Endothelial cell of umbilical vein (primary cell): ENCODE measurements at regions not wholly inside any gene's neighbourhood (a gene's known extent, or its start where the extent isn't known, plus 50 kb on each side); places are given as distances from the start of the nearest gene placed in this dataset.

Source experiments
- BruUV-seq: library from RNA; stranded (reverse); fragments of 400-500 nt; replicated peaks from 2 replicates; lab custom pipeline; 2021; lab: Mats Ljungman, UMichigan
- CTCF ChIA-PET: fragments of 300-600, 350-600 bp; sonication (Branson Sonifier 250); formaldehyde crosslinking; loops from one replicate; lab custom pipeline; 2021; ENCODE audit warnings: antibody characterized with exemption, inconsistent platforms; lab: Charles Lee
- POLR2A ChIA-PET: fragments of 300-600, 350-600 bp; sonication (Branson Sonifier 250); formaldehyde crosslinking; loops from one replicate; lab custom pipeline; 2021; ENCODE audit warnings: antibody characterized with exemption, inconsistent platforms; lab: Charles Lee
- DNase-seq: peaks from one replicate; pipeline ENCODE4 v3.0.0-alpha.2; 2011; ENCODE audit warnings: low read depth, low spot score
- FAIRE-seq: peaks from 2 replicates; lab custom pipeline; 2011; peaks lifted over from hg19 to GRCh38; lab: Jason Lieb, UNC
- H2AFZ ChIP-seq: 2 replicates; pipeline ENCODE4 v1.6.0; 2012; ENCODE audit warnings: low read depth, low read length, control low read depth, inconsistent platforms
- H3K27ac ChIP-seq: 2 replicates; pipeline ENCODE4 v1.5.1; 2011; ENCODE audit warnings: low read depth, mild to moderate bottlenecking, control low read depth, low read length, moderate library complexity; ENCODE audit not compliant: insufficient read depth
- H3K27me3 ChIP-seq, 2 experiments: 2 replicates each; pipeline versions ENCODE4 v1.6.0 to v1.6.1; 2011; ENCODE audit warnings: low read length in 2 of 2, mixed read lengths in 1 of 2; ENCODE audit not compliant: control insufficient read depth in 2 of 2, insufficient read depth in 2 of 2
- H3K36me3 ChIP-seq, 2 experiments: 2 replicates in 1 of 2; 3 replicates in 1 of 2; pipeline ENCODE4 v1.5.1; 2011; ENCODE audit warnings: low read length in 2 of 2, mild to moderate bottlenecking in 1 of 2, moderate library complexity in 1 of 2; ENCODE audit not compliant: control insufficient read depth in 2 of 2, insufficient read depth in 2 of 2; ENCODE audit errors: extremely low read depth in 1 of 2
- H3K4me1 ChIP-seq: 3 replicates; pipeline ENCODE4 v1.5.1; 2011; ENCODE audit warnings: mild to moderate bottlenecking, low read length; ENCODE audit not compliant: control insufficient read depth, insufficient read depth; ENCODE audit errors: extremely low read depth
- H3K4me2 ChIP-seq: 2 replicates; pipeline ENCODE4 v1.6.1; 2011; ENCODE audit warnings: low read length, control low read depth, mixed read lengths; ENCODE audit not compliant: insufficient read depth
- H3K4me3 ChIP-seq, 3 experiments: fragments of 200-600 bp in 1 of 3; sonication (generic), shearing (Covaris generic) in 1 of 3; replicated peaks in 1 of 3; 2 replicates each; pipeline ENCODE4 v1.5.1; 2011 to 2016; ENCODE audit warnings: control low read depth in 3 of 3, low read length in 3 of 3, mild to moderate bottlenecking in 2 of 3, inconsistent platforms in 1 of 3, low read depth in 1 of 3, moderate library complexity in 1 of 3; ENCODE audit not compliant: insufficient read depth in 1 of 3
- H3K79me2 ChIP-seq: 2 replicates; pipeline ENCODE4 v1.6.0; 2012; ENCODE audit warnings: low read length, inconsistent platforms; ENCODE audit not compliant: control insufficient read depth, insufficient read depth
- H3K9ac ChIP-seq: replicated peaks from 2 replicates; pipeline ENCODE3; 2011; ENCODE audit warnings: low read length, control low read depth; ENCODE audit not compliant: insufficient read depth; ENCODE audit errors: extremely low read depth
- H3K9me1 ChIP-seq: replicated peaks from 3 replicates; pipeline ENCODE4 v1.6.0; 2011; ENCODE audit warnings: mild to moderate bottlenecking, low read length; ENCODE audit not compliant: control insufficient read depth, insufficient read depth; ENCODE audit errors: extremely low read depth
- H3K9me3 ChIP-seq: replicated peaks from 2 replicates; pipeline ENCODE4 v1.5.1; 2012; ENCODE audit warnings: low read length, inconsistent platforms; ENCODE audit not compliant: control insufficient read depth, insufficient read depth
- H4K20me1 ChIP-seq: replicated peaks from 2 replicates; pipeline ENCODE3; 2011; ENCODE audit warnings: mild to moderate bottlenecking, low read length; ENCODE audit not compliant: control insufficient read depth, insufficient read depth; ENCODE audit errors: extremely low read depth
- CTCF ChIP-seq, 2 donors: IDR thresholded peaks; 1 replicate in 1 of 2; 2 replicates in 1 of 2; pipeline ENCODE4 v1.5.1; 2011; ENCODE audit warnings: low read length in 2 of 2, mild to moderate bottlenecking in 2 of 2, moderate library complexity in 2 of 2, control low read depth in 1 of 2, inconsistent platforms in 1 of 2, low read depth in 1 of 2; ENCODE audit not compliant: insufficient read depth in 1 of 2; ENCODE audit errors: extremely low read depth in 1 of 2
- EZH2 ChIP-seq: IDR thresholded peaks from 2 replicates; pipeline ENCODE4 v1.6.1; 2012; ENCODE audit warnings: borderline replicate concordance, low read depth, mild to moderate bottlenecking, moderate library complexity, low read length, inconsistent platforms; ENCODE audit not compliant: severe bottlenecking
- GATA2 ChIP-seq: IDR thresholded peaks from 2 replicates; pipeline ENCODE4 v1.7.0; 2011; ENCODE audit warnings: low read depth, mild to moderate bottlenecking, moderate library complexity, mixed read lengths, low read length; ENCODE audit not compliant: insufficient read length, insufficient read depth
- MYC ChIP-seq: IDR thresholded peaks from one replicate; pipeline ENCODE4 v1.6.1; 2011; ENCODE audit warnings: mild to moderate bottlenecking, low read depth, low read length
- POLR2A ChIP-seq: IDR thresholded peaks from 2 replicates; pipeline ENCODE4 v1.6.1; 2012; ENCODE audit warnings: low read depth, mild to moderate bottlenecking, control low read depth, low read length
- POLR2AphosphoS5 ChIP-seq: IDR thresholded peaks from 2 replicates; pipeline ENCODE4 v1.6.1; 2012; ENCODE audit warnings: low read depth, mild to moderate bottlenecking, control low read depth, low read length, moderate library complexity; ENCODE audit not compliant: insufficient read depth
- dilution Hi-C: fragments of 300-500 bp; cut with MboI; formaldehyde crosslinking; loops from one replicate; pipeline ENCODE4 v1.15.0; 2019; ENCODE audit warnings: low sequenced_read_pairs; ENCODE audit not compliant: extremely low pct_ligation_motif_present
- intact Hi-C: fragments of 100-400 bp; cut with micrococcal nuclease; formaldehyde crosslinking; loops from one replicate; pipeline ENCODE4 v1.10.0; 2022
- TF ChIP-seq, protein P1 (sequence below): IDR thresholded peaks from 2 replicates; pipeline ENCODE4 v1.6.1; 2011; ENCODE audit not compliant: insufficient read depth, insufficient read length

DNA sequence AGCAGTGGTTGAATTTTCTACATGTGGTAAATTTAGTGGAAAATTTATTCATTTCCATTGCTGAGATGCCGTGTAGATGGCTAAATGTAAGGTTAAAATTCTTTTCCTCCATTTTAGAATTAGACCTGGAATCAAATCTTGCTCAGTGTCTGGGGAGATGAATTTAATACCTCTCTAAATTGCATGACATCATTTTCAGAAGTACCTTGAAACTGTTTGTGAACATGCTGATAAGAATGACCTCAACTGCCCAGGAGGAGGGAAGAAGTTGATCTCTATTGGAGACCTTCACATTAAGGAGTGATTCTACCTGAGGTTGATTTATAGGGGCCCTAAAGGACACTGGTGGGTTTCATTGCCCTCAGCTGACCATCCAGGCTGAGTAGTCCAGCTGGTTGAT is 116.7 kb upstream of the EGFLAM start:
- no peaks in the 10 kb centered on the region for H3K9me1 ChIP-seq
- H3K79me2 ChIP-seq = no peaks in the 10 kb centered on the region
- no peak overlapping the region for H3K27ac ChIP-seq
- dilution Hi-C loops = no loop called here
- DNase-seq (no peak), FAIRE-seq (no peak)
- H3K4me2 ChIP-seq = no peak overlapping the region
- intact Hi-C loops = no loop called here
- H3K4me1 ChIP-seq = no peaks in the 10 kb centered on the region
- no peaks in the 10 kb centered on the region for H3K27me3 ChIP-seq
- no TSS peak for BruUV-seq
- TF ChIP-seq, protein P1, sequence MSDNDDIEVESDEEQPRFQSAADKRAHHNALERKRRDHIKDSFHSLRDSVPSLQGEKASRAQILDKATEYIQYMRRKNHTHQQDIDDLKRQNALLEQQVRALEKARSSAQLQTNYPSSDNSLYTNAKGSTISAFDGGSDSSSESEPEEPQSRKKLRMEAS = no peak
- TF ChIP-seq GATA2 = no peak
- TF ChIP-seq MYC = no peak
- no peak for TF ChIP-seq CTCF (IDR thresholded peaks at IDR 0.05; ENCODE audit: extremely low read depth in 1 of 2, insufficient read depth in 1 of 2, low read depth in 1 of 2, low read length in 2 of 2)
- TF ChIP-seq POLR2AphosphoS5 = no peak
- TF ChIP-seq POLR2A = no peak
- no peak for TF ChIP-seq EZH2
- CTCF ChIA-PET = no interaction called here
- H3K36me3 ChIP-seq = no peaks in the 10 kb centered on the region
- no peak overlapping the region for H3K9ac ChIP-seq
- POLR2A ChIA-PET = no interaction called here
- H2AFZ ChIP-seq = no peak overlapping the region
- H3K4me3 ChIP-seq = no peak overlapping the region
- no peaks in the 10 kb centered on the region for H4K20me1 ChIP-seq
- H3K9me3 ChIP-seq = no peaks in the 10 kb centered on the region
